ENCODE measurements at regions not wholly inside any gene's neighbourhood (a gene's known extent, or its start where the extent isn't known, plus 50 kb on each side); places are given as distances from the start of the nearest gene placed in this dataset.
A peak's percentile ranks its signal among the peaks of the same experiment; 100 is the strongest.
"Not testable (repeated sequence)": the region's sequence is repeated elsewhere in the genome, so short reads cannot be mapped to it uniquely, and the experiment has no call there.

- no peak for DNase-seq
Measured at GRCh38 chr5:152689250-152689711, 284.2 kb upstream of the NMUR2 start.

- no peak for DNase-seq
Measured at GRCh38 chr5:152694231-152694630, 289.2 kb upstream of the NMUR2 start.

- no peak for DNase-seq
Measured at GRCh38 chr5:152701305-152701949, 296.3 kb upstream of the NMUR2 start.

- no peak for DNase-seq
Measured at GRCh38 chr5:152704286-152704685, 299.2 kb upstream of the NMUR2 start.

- DNase-seq, result peak in 1 of 3 donors; percentile 10
Measured at GRCh38 chr5:152711801-152712388, 306.8 kb upstream of the NMUR2 start.

- DNase-seq, result no peak
Measured at GRCh38 chr5:152717393-152717792, 312.3 kb upstream of the NMUR2 start.

GRCh38 chr5:152723482-152723881, 318.4 kb upstream of the NMUR2 start:
- no peak for DNase-seq

GRCh38 chr5:152730176-152730575, 325.1 kb upstream of the NMUR2 start:
- DNase-seq, result no peak

- no peak for DNase-seq
Measured at GRCh38 chr5:152736906-152737305, 331.8 kb upstream of the NMUR2 start.

- no peak for DNase-seq
Measured at GRCh38 chr5:152739916-152740315, 334.8 kb upstream of the NMUR2 start.

- DNase-seq, result not testable (repeated sequence)
Measured at GRCh38 chr5:152741126-152741525, 336.0 kb upstream of the NMUR2 start.

- DNase-seq, result not testable (repeated sequence)
Measured at GRCh38 chr5:152787709-152788217, 382.7 kb upstream of the NMUR2 start.

- no peak for DNase-seq
Measured at GRCh38 chr5:152801886-152802285, 396.8 kb upstream of the NMUR2 start.

GRCh38 chr5:152804179-152804578, 399.1 kb upstream of the NMUR2 start:
- DNase-seq, result peak in 1 of 3 donors; percentile 6

- DNase-seq, result no peak
Measured at GRCh38 chr5:152811988-152812387, 406.9 kb upstream of the NMUR2 start.

GRCh38 chr5:152813526-152813925, 408.4 kb upstream of the NMUR2 start:
- DNase-seq, result peak in 2 of 3 donors; percentile 5 to 13

GRCh38 chr5:152819891-152820290, 414.8 kb upstream of the NMUR2 start:
- DNase-seq, result no peak

GRCh38 chr5:152824316-152824715, 419.2 kb upstream of the NMUR2 start:
- no peak for DNase-seq

- DNase-seq, result no peak
Measured at GRCh38 chr5:152838241-152838786, 433.2 kb upstream of the NMUR2 start.

- no peak for DNase-seq
Measured at GRCh38 chr5:152844713-152845112, 439.6 kb upstream of the NMUR2 start.

GRCh38 chr5:152853361-152853760, 448.3 kb upstream of the NMUR2 start:
- no peak for DNase-seq

- peak in 2 of 3 donors; percentile 7 to 34 for DNase-seq
Measured at GRCh38 chr5:152855441-152855840, 450.4 kb upstream of the NMUR2 start.

GRCh38 chr5:152861231-152861630, 456.2 kb upstream of the NMUR2 start:
- no peak for DNase-seq

Measured in muscle of back (tissue), 3 donors.